GM18909 (cell line): ENCODE measurements at regions not wholly inside any gene's neighbourhood (a gene's known extent, or its start where the extent isn't known, plus 50 kb on each side); places are given as distances from the start of the nearest gene placed in this dataset.

Source experiments
- ATAC-seq: cut with Tn5 transposase; IDR thresholded peaks from one replicate; pipeline ENCODE4 v1.9.1; 2021; ENCODE audit warnings: mild to moderate bottlenecking; ENCODE audit not compliant: unreplicated experiment, poor library complexity

DNA sequence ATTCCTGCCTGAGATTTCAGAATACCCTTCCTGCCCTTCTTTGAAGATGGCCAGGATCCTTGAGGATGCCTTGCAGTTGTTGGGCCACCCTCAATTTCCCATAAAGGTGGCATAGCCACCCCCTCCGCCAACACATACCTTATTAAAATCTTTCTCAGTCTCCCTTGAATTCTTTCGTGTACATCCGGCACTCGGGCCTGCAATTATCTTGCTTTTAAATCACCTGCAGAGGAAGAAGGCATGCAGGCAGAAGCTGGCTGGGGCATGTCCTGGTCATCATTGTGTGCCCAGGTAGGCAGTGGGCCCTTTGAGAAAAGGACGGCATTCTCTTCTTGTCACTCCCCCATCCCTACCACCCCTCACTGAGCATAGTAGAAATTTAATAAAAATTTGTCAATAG is 189.5 kb upstream of the LYZL1 start:
- no peak for ATAC-seq

- ATAC-seq: no peak
Observed at GRCh38 chr10:29100505-29100904, 188.4 kb upstream of the LYZL1 start.

GRCh38 chr10:29102233-29102632 is 186.6 kb upstream of the LYZL1 start:
- ATAC-seq: no peak

DNA sequence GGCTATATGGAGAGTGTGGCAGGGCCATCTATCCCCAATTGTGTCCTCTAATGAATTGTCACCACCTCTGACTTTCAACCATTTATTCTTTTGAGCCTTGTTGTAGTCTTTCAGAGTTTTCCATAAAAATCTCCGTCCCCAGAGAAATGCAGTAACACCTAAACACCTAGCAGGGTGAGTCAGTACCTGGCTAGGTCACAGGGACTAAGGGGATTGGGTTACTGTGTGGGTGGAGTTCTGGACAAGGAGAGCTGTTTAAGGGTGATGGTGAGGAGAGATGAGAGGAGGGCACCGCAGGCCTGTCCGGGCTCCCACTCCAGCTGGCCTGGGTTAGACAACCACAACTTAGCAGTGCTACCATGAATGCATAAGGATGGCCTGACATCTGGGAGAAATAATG is 186.2 kb upstream of the LYZL1 start:
- no peak for ATAC-seq

DNA sequence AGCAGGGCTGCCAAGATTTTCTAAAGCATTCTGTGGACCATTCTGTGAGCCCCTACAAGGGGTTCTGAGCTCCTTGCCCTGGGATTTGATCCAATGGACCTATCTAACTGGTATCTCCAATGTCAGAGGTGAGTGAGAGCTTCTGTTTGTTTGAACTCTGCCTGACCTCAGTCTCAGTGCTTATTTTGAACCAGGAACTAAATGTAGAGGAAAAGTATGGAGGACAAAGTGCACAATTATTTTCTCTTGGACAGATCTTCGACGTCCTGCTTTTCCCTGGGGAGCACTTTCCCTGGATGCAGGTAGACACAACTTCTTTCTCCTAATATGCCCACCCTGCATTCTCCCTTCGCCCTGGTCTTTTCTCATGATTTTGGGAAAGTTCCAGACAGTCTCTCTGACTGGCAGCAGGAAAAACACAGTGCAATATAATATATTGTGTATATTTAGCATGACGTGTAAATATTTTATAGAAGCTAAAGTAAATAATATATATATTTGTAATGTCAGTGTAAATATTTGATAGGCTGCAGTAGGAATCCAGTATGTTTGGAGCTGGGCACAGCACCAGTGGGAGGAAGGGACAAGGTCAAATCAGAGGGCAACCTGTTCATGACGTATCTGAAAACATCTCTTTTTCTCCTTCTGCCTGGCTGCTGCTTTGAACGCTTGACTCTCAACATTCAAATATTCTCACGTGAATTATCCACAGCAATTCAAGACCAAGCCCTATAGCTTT is 184.0 kb upstream of the LYZL1 start:
- no peak for ATAC-seq

DNA sequence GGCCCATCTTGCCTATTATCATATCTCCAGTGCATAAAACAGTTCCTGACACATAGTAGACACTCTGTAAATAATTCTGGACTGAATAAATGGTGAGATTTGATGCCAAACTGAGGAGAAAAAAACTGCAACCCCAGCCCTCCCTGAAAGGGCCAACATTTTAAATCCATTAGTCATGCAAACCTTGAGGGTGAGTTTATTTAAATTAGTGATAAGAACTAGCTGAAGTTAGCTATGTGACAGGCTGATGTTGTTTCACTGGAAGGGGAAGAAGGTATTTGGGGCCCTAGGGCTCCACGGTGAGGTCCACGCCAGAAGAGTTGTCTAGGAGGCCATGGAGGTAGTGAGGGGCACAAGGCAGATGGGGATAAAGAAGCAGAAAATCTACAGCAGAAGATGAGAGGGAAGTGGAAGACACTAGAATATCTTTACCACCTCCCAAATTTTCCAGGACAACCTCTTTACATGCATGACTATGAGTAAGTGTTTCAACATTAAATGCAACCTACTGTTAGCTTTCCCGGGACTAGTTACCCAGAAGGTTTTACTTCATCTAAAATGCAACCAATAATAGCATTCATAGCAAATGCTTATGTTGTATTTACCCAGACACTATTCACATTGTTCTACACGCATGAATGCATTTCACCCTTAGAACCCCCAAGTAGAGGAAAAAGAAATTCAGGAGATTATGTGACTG is 183.2 kb upstream of the LYZL1 start:
- no peak for ATAC-seq

DNA sequence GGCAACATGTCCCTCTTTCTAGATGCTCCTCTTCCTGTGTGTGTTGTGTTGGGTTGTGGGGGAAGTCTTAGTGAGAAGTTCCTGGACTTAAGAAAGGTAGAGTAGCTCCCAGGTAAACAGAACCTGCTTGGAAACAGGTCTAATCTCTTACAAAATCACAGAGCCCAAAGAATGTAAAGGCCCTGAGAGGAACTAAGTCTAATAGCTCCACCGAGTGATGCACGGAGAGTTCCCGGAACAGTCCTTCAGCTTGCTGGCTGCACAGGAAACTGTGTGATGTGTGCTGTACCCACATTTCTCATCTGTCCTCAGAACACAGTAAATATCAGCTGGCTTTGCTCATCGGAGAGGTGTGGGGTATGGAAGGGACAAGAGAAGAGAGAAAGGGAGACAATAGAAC is 182.6 kb upstream of the LYZL1 start:
- no peak for ATAC-seq

DNA sequence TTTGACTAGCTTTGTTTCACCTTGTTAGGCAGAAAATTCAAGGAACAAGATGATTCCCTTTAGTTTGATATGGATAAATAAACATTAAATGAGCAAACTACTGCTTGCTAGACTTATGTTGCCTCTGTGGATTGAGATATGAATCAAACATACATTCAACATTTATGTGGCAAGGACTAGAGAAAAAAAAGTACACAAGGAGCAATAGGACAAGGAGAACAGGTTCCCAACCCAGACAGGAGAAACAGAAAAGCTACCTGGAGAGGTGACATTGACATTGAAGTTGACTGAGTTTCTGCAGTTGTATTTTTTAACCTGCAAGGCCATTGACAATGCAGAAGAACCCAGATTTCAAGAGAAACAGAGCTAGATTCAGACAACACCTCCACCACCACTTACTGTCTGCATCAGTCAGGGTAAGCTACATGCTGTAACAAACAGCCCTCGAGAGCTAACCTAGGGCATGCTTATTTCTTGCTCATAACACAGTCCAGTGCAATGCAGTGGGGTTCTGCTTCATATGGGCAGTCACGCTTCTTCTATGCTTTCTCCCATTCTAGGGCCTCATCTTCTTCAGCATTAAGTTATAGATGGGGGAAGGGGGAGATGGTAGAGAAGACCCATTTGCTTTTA is 180.9 kb upstream of the LYZL1 start:
- no peak for ATAC-seq

DNA sequence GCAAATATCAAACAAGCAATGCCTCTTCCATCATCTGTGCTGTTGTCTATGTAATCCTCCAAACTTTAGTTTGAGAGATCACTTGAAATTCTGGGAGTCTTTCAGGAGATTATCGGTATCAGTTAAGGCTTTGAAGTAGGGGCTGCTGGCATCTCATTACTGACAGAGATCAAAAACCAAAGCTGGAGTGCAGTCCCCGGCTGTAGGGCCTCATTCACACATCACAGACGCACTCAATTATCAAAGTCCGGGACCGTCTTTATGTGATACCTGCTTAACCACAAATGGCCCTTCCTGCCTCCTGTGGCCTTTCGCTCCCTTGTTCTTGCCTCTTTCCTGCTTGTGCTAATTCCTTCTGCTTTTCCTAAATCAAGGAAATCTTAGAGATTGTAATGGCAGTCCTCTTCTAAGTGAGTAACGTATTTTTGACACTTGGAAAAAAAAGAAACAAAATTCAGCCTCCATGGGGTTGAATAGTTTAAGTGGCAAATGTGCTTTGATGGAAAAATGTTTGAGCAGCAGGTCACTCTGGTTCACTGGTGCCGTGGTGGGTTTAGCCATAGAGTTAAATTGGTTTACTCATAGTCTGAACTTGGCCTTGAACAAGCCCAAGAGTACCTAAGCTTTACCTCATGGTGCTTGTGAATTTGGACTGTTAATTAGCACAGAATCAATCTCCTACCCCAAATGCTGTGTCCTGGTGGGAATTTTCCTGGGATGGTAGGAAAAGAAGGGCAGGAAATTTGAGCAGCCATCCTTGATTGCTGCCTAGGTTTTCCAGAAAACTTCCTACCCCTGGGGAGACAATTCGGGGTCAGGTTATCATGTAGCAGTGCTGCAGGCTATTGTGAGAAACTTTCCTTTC is 178.9 kb upstream of the LYZL1 start:
- no peak for ATAC-seq

GRCh38 chr10:29112827-29113615 is 175.8 kb upstream of the LYZL1 start:
- ATAC-seq: no peak

DNA sequence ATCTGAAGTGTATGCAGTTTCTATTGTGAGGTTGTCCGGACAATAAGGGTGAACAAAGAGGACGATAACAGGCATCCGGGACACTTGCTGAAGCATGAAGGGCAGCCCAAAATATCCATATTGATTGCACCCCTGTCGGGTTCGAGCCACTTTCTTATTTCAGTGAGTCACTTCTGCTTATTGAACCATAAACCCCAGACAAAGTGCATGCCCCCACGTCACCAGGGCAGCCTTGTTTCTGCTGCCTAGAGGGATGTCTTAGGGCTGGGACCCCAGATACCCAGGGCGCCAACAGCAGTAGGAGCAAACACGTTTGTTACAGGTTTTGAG is 175.3 kb upstream of the LYZL1 start:
- ATAC-seq: no peak

- no peak for ATAC-seq
Observed at GRCh38 chr10:29114141-29114540, 174.7 kb upstream of the LYZL1 start.

DNA sequence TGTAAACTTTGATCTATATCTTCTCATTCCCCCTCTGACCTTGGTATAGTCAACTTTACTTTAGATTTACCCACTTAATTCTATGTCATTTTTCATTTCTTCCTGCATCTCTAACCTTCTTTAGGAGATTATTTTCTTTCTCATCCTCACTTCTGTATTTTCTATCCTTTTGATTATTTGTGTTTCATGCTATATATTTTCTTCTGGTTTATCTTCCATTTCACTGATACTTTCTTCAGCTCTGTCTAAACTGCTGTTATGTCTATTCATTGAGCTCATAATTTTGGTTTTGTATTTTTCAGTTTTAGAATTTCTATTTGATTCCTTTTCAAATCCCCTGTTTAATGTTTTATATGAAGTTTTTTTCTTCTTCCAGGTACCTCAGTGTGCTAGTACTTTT is 171.1 kb upstream of the LYZL1 start:
- no peak for ATAC-seq

DNA sequence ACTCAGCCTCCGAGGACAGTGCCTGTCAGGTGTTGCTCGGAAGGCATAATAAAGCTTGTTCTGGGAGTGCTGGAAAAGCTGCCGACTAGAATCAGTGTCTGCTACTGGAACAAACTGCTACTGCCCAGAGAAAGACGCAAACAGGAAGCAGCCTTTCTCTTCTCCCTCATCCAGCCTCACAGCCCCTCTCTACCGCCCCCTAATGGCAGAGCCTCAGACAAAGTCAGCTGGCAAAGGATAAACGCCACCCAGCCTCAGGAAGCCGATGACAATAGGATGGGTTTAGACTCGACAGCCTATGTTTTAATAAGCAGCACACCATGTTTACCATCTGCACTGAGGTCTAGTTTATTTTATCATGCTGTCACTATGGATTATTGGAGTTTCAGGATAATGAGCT is 169.5 kb upstream of the LYZL1 start:
- ATAC-seq: no peak

DNA sequence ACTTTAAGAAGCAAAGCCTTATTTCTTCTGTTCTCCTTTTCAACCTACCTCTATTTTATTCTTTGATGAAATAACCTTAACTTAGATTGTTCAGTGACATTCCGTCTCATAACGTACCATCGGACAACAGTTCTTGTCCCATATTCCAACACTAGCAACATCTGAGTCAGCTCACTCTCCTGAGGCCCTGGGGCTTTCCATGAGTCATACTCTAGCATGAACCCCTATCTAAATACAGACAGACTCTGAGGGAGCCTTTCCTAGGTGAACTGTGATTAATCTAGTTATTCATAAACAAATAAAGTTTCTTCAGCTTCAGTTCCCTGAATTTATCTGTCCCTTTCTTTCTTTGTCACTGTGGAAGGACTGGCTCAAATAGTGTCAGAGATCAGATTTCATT is 168.7 kb upstream of the LYZL1 start:
- ATAC-seq: no peak

- no peak for ATAC-seq
Observed at GRCh38 chr10:29124864-29125263, 164.0 kb upstream of the LYZL1 start.

DNA sequence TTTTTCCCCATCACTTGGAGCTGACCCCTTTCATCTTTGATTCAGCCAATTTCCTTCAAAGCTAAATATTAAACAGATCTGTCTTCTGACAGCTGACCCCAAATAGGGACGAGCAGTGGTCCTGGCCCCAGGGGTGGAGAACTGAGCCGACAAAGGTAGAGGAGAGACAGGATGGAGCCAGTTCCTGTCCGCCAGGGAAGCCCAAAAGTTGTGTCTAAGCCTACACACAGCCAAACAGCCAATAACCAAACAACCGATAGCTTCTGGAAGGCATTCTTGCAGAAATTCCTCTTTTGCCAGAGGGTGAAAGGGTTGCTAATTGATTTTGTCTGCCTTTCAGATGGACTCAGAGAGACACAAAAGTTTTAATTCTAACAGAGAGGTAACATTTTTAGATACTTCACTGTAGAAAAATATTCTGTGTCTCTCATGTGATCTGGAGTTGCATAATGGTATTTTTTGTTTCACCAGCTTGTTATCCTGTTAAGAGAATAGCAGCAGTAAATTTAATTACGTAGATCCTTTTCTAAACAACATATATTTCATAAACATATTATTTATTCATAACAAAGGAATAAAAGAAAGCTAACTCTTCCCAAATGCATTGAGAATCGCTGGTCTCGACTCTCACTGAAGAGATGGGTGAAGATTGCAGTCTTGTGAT is 161.7 kb upstream of the LYZL1 start:
- no peak for ATAC-seq

DNA sequence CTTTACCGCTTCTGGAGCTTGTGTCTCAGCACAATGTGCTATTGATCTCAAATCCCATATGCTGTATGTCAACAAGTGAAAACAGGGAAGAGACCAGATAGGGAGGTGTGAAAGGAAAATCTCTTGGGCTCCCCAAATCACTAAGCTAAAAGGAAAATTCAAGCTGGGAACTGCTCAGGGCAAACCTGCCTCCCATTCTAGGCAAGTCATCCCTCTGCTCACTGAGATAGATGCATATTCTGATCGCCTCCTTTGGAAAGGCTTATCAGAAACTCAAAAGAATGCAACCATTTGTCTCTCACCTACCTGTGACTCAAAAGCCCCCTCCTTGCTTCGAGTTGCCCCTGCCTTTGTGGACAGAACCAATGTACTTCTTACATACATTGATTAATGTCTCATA is 161.1 kb upstream of the LYZL1 start:
- no peak for ATAC-seq

DNA sequence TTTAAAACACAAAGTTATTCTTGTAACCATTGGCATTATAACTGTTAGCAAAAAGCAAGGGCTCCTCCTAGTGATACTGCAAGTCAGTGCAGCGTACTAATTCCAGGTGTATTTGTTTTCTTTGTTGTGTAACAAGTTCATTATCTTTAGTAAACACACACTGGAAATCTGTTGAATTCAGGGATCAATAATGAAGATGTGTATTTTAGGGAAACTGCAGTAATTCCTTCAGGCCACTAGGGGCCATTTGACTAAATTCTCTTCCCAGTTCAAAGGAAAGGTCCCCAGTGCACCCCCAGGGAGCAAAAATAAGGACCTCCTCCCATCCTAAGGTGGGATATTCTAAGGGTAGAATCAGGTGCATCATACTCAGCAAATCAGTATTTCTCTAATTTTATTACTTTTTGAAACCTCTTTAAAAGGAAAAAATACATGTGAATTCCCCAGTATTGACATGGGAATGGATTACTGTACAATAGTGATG is 158.6 kb upstream of the LYZL1 start:
- no peak for ATAC-seq
